SK-N-SH treated with all-trans-retinoic acid at 6 μM for 48 hours (cell line): ENCODE measurements at regions not wholly inside any gene's neighbourhood (a gene's known extent, or its start where the extent isn't known, plus 50 kb on each side); places are given as distances from the start of the nearest gene placed in this dataset.

Source experiments
- ATAC-seq: fragments of 200-7000 bp; cut with Tn5 transposase; 3 replicates; pipeline ENCODE4 v1.9.1; 2020; ENCODE audit warnings: mild to moderate bottlenecking, moderate library complexity
- ARNTL ChIP-seq: fragments of 450-650 bp; formaldehyde crosslinking; IDR thresholded peaks from 2 replicates; pipeline ENCODE4 v1.5.0; 2020; ENCODE audit warnings: low read depth, mild to moderate bottlenecking, moderate library complexity, borderline replicate concordance
- BACH2 ChIP-seq: fragments of 250-450 bp; sonication (Bioruptor Pico); IDR thresholded peaks from 2 replicates; pipeline ENCODE4 v1.9.0; 2021; ENCODE audit warnings: mild to moderate bottlenecking, borderline replicate concordance
- CSDC2 ChIP-seq: fragments of 250-450 bp; sonication (Bioruptor Pico); IDR thresholded peaks from 2 replicates; pipeline ENCODE4 v1.5.0; 2020; ENCODE audit warnings: mild to moderate bottlenecking, moderate library complexity
- ESRRG ChIP-seq: fragments of 250-450 bp; sonication (Bioruptor Pico); IDR thresholded peaks from 2 replicates; pipeline ENCODE4 v1.6.1; 2021; ENCODE audit warnings: mild to moderate bottlenecking
- GLIS3 ChIP-seq: fragments of 250-450 bp; sonication (Bioruptor Pico); IDR thresholded peaks from 2 replicates; pipeline ENCODE4 v1.5.0; 2020; ENCODE audit warnings: mild to moderate bottlenecking, moderate library complexity
- ISL1 ChIP-seq: fragments of 250-450 bp; sonication (Bioruptor Pico); IDR thresholded peaks from 2 replicates; pipeline ENCODE4 v2.1.2; 2022; ENCODE audit warnings: mild to moderate bottlenecking, moderate library complexity
- OSR1 ChIP-seq: fragments of 250-450 bp; sonication (Bioruptor Pico); IDR thresholded peaks from 2 replicates; pipeline ENCODE4 v1.8.0; 2022; ENCODE audit warnings: moderate library complexity, mild to moderate bottlenecking, inconsistent platforms
- PPARA ChIP-seq: fragments of 250-450 bp; sonication (Bioruptor Pico); IDR thresholded peaks from 2 replicates; pipeline ENCODE4 v1.5.0; 2020; ENCODE audit warnings: mild to moderate bottlenecking, borderline replicate concordance
- RARB ChIP-seq: fragments of 250-450 bp; sonication (Bioruptor Pico); IDR thresholded peaks from 2 replicates; pipeline ENCODE4 v1.8.0; 2021; ENCODE audit warnings: mild to moderate bottlenecking, moderate library complexity
- SNAI2 ChIP-seq: fragments of 250-450 bp; sonication (Bioruptor Pico); IDR thresholded peaks from 2 replicates; pipeline ENCODE4 v1.5.0; 2020; ENCODE audit warnings: mild to moderate bottlenecking, moderate library complexity
- TCF4 ChIP-seq: fragments of 250-450 bp; sonication (Bioruptor Pico); IDR thresholded peaks from 2 replicates; pipeline ENCODE4 v1.8.0; 2021; ENCODE audit warnings: mild to moderate bottlenecking, moderate library complexity, borderline replicate concordance
- TOX ChIP-seq: fragments of 250-450 bp; sonication (Bioruptor Pico); IDR thresholded peaks from 2 replicates; pipeline ENCODE4 v1.8.0; 2021; ENCODE audit warnings: mild to moderate bottlenecking, moderate library complexity, borderline replicate concordance
- ZC3H10 ChIP-seq: fragments of 250-450 bp; sonication (Bioruptor Pico); IDR thresholded peaks from 2 replicates; pipeline ENCODE4 v1.5.1; 2021; ENCODE audit warnings: mild to moderate bottlenecking, moderate library complexity
- ZFP30 ChIP-seq: fragments of 450-650 bp; formaldehyde crosslinking; IDR thresholded peaks from 2 replicates; pipeline ENCODE4 v1.5.0; 2022; ENCODE audit warnings: mild to moderate bottlenecking, moderate library complexity
- ZNF565 ChIP-seq: fragments of 450-650 bp; formaldehyde crosslinking; conservative IDR thresholded peaks from 2 replicates; pipeline ENCODE4 v1.5.0; 2020; ENCODE audit warnings: low read depth, mild to moderate bottlenecking, moderate library complexity
- ZNF70 ChIP-seq: fragments of 450-650 bp; formaldehyde crosslinking; IDR thresholded peaks from 2 replicates; pipeline ENCODE4 v1.5.0; 2020; ENCODE audit warnings: mild to moderate bottlenecking, moderate library complexity
- ZNF8 ChIP-seq: fragments of 450-650 bp; formaldehyde crosslinking; IDR thresholded peaks from 2 replicates; pipeline ENCODE4 v1.5.0; 2020; ENCODE audit warnings: mild to moderate bottlenecking, moderate library complexity
- TF ChIP-seq, protein P1 (sequence below): fragments of 250-450 bp; sonication (Bioruptor Pico); IDR thresholded peaks from 2 replicates; pipeline ENCODE4 v1.5.0; 2020; ENCODE audit warnings: mild to moderate bottlenecking, moderate library complexity
- TF ChIP-seq, protein P2 (sequence below): fragments of 250-450 bp; sonication (Bioruptor Pico); IDR thresholded peaks from 2 replicates; pipeline ENCODE4 v1.5.1; 2020; ENCODE audit warnings: low read depth, mild to moderate bottlenecking, moderate library complexity
- TF ChIP-seq, protein P3 (sequence below): fragments of 250-450 bp; sonication (Bioruptor Pico); IDR thresholded peaks from 2 replicates; pipeline ENCODE4 v1.5.1; 2021; ENCODE audit warnings: mild to moderate bottlenecking, moderate library complexity
- TF ChIP-seq, protein P4 (sequence below): fragments of 250-450 bp; sonication (Bioruptor Pico); IDR thresholded peaks from 2 replicates; pipeline ENCODE4 v1.8.0; 2021; ENCODE audit warnings: low read depth, mild to moderate bottlenecking, moderate library complexity, borderline replicate concordance

DNA sequence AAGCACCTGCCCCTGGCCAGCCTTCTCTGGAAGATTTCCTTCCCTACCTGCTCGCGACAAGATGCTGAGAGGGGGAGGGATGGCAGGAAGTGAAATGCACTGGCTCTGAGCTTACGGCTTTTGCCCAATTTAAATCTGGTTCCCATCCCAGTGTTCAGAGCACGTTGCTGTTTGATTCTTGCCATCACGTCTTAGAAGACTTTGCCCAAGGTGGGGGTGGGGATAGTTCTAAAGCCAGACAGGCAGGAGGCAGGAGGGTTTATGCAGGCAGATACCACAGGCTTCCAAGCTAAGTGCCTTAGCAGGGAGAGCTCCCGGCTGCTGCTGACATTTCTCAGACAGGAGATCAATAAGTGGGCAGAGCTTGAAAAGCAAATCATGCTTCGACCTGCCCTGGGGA lies 393.9 kb downstream of the MID1IP1 start:
- TF ChIP-seq ZFP30 (CRISPR knock-in tag) (no peak), ZNF565 (CRISPR knock-in tag) (no peak), TCF4 (CRISPR knock-in tag) (no peak), ARNTL (CRISPR knock-in tag) (no peak), RARB (CRISPR knock-in tag) (no peak), TOX (CRISPR knock-in tag) (no peak), ZNF8 (CRISPR knock-in tag) (no peak), SNAI2 (CRISPR knock-in tag) (no peak), CSDC2 (no peak), ZNF70 (CRISPR knock-in tag) (no peak), GLIS3 (CRISPR knock-in tag) (no peak), BACH2 (CRISPR knock-in tag) (no peak), ISL1 (CRISPR knock-in tag) (no peak), PPARA (no peak), ESRRG (CRISPR knock-in tag) (no peak), OSR1 (CRISPR knock-in tag) (no peak)
- TF ChIP-seq, protein P1, sequence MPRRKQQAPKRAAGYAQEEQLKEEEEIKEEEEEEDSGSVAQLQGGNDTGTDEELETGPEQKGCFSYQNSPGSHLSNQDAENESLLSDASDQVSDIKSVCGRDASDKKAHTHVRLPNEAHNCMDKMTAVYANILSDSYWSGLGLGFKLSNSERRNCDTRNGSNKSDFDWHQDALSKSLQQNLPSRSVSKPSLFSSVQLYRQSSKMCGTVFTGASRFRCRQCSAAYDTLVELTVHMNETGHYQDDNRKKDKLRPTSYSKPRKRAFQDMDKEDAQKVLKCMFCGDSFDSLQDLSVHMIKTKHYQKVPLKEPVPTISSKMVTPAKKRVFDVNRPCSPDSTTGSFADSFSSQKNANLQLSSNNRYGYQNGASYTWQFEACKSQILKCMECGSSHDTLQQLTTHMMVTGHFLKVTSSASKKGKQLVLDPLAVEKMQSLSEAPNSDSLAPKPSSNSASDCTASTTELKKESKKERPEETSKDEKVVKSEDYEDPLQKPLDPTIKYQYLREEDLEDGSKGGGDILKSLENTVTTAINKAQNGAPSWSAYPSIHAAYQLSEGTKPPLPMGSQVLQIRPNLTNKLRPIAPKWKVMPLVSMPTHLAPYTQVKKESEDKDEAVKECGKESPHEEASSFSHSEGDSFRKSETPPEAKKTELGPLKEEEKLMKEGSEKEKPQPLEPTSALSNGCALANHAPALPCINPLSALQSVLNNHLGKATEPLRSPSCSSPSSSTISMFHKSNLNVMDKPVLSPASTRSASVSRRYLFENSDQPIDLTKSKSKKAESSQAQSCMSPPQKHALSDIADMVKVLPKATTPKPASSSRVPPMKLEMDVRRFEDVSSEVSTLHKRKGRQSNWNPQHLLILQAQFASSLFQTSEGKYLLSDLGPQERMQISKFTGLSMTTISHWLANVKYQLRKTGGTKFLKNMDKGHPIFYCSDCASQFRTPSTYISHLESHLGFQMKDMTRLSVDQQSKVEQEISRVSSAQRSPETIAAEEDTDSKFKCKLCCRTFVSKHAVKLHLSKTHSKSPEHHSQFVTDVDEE: no peak
- TF ChIP-seq, protein P2, sequence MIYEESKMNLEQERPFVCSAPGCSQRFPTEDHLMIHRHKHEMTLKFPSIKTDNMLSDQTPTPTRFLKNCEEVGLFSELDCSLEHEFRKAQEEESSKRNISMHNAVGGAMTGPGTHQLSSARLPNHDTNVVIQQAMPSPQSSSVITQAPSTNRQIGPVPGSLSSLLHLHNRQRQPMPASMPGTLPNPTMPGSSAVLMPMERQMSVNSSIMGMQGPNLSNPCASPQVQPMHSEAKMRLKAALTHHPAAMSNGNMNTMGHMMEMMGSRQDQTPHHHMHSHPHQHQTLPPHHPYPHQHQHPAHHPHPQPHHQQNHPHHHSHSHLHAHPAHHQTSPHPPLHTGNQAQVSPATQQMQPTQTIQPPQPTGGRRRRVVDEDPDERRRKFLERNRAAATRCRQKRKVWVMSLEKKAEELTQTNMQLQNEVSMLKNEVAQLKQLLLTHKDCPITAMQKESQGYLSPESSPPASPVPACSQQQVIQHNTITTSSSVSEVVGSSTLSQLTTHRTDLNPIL (CRISPR knock-in tag): no peak
- TF ChIP-seq, protein P3, sequence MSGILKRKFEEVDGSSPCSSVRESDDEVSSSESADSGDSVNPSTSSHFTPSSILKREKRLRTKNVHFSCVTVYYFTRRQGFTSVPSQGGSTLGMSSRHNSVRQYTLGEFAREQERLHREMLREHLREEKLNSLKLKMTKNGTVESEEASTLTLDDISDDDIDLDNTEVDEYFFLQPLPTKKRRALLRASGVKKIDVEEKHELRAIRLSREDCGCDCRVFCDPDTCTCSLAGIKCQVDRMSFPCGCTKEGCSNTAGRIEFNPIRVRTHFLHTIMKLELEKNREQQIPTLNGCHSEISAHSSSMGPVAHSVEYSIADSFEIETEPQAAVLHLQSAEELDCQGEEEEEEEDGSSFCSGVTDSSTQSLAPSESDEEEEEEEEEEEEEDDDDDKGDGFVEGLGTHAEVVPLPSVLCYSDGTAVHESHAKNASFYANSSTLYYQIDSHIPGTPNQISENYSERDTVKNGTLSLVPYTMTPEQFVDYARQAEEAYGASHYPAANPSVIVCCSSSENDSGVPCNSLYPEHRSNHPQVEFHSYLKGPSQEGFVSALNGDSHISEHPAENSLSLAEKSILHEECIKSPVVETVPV (CRISPR knock-in tag): no peak
- TF ChIP-seq, all 23 proteins: peak for 0
- no peak for ATAC-seq

DNA sequence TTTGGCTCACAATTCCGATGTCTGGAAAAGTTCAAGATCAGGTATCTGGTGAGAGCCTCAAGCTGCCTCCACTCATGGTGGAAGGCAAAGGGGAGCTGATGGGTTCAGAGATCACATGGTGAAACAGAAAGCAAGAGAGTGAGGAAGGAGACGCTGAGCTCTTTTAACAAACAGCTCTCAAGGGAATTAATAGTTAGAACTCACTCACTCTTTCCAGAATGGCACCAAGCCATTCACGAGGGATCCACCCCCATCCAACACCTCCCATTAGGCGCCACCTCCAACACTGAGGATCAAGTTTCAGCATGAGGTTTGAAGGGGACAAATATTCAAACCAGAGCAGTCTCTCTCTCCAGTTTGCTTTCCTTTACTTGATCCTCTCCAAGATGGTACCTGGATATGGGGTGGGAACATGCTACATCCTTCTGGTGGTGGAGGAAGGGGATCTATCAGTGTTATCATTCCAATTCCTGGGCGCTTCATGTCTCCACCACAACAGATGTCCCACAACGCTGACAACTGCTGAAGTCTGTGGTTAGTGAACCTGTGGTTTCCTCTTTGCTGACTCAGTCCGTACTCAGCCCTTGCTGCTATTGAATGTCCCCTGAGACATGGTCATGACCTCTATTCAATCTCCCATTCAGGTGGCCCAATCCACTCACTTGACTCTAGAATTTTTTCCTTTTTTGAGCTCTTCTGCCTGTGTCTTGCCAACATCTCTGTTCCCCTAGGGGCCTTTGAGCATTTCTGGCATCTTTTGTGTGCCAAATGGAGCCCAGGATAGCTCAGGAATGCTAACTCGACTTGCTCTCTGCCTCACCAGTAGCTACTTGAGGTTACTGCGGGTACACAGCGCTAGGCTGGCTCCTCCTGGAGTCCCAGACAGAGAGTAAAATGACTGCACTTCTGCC lies 395.2 kb downstream of the MID1IP1 start:
- ATAC-seq: no peak
- TF ChIP-seq, protein P3 (CRISPR knock-in tag): no peak
- no peak for TF ChIP-seq GLIS3 (CRISPR knock-in tag)
- TF ChIP-seq ISL1 (CRISPR knock-in tag): no peak

DNA sequence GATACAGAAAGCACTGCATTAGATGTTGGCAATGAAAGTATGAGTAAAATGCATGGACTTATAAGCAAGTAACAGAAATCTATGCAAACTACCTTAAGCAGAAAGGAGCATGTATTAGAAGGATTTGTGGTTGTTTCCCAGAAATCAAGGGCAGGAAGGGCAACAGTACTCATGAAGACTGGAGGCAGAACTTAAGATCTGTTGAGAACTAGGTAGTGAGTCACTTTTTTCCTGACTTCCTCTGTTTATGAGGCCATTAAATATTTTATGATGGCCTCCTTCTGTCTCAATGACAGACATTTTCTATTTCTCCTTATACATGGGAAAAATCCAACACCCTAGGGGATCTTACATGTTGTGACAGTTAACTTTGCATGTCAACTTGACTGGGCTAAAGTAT lies 398.2 kb downstream of the MID1IP1 start:
- TF ChIP-seq ZNF565 (CRISPR knock-in tag) (no peak), BACH2 (CRISPR knock-in tag) (no peak), SNAI2 (CRISPR knock-in tag) (no peak), ZNF8 (CRISPR knock-in tag) (no peak), RARB (CRISPR knock-in tag) (no peak), ZC3H10 (no peak), PPARA (no peak), TCF4 (CRISPR knock-in tag) (no peak), CSDC2 (no peak)
- TF ChIP-seq, protein P4, sequence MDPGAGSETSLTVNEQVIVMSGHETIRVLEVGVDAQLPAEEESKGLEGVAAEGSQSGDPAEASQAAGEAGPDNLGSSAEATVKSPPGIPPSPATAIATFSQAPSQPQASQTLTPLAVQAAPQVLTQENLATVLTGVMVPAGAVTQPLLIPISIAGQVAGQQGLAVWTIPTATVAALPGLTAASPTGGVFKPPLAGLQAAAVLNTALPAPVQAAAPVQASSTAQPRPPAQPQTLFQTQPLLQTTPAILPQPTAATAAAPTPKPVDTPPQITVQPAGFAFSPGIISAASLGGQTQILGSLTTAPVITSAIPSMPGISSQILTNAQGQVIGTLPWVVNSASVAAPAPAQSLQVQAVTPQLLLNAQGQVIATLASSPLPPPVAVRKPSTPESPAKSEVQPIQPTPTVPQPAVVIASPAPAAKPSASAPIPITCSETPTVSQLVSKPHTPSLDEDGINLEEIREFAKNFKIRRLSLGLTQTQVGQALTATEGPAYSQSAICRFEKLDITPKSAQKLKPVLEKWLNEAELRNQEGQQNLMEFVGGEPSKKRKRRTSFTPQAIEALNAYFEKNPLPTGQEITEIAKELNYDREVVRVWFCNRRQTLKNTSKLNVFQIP (CRISPR knock-in tag): no peak
- TF ChIP-seq, protein P3 (CRISPR knock-in tag): no peak
- ATAC-seq: no peak
